ENCODE measurements at regions not wholly inside any gene's neighbourhood (a gene's known extent, or its start where the extent isn't known, plus 50 kb on each side); places are given as distances from the start of the nearest gene placed in this dataset.

GRCh38 chr15:94056314-94056713 lies 175.0 kb upstream of the MCTP2 start:
- no peak for TF ChIP-seq CTCF (IDR thresholded peaks at IDR 0.05; ENCODE audit: control extremely low read depth in 1 of 3, insufficient read depth in 1 of 3, low read depth in 1 of 3, low read length in 3 of 3)
- TF ChIP-seq RXRA (IDR thresholded peaks at IDR 0.05; ENCODE audit: insufficient read depth, low read depth, low read length): no peak
- no peak for TF ChIP-seq EZH2 (IDR thresholded peaks at IDR 0.05; ENCODE audit: low read depth, low read length, severe bottlenecking)
- TF ChIP-seq NRF1 (IDR thresholded peaks at IDR 0.05; ENCODE audit: low read depth, low read length): no peak
- TF ChIP-seq NANOG (IDR thresholded peaks at IDR 0.05; ENCODE audit: insufficient read depth, low read depth, low read length, poor library complexity, severe bottlenecking): no peak
- no peak for TF ChIP-seq MAFK (IDR thresholded peaks at IDR 0.05; ENCODE audit: low read depth, low read length)
- no peak for TF ChIP-seq JUN (IDR thresholded peaks at IDR 0.05; ENCODE audit: low read depth, low read length)
- no peak for TF ChIP-seq TAF1 (IDR thresholded peaks at IDR 0.05; ENCODE audit: low read depth, low read length)
- TF ChIP-seq CEBPB (IDR thresholded peaks at IDR 0.05; ENCODE audit: low read depth, low read length): no peak

Measured in H1 (cell line).